ENCODE measurements at regions not wholly inside any gene's neighbourhood (a gene's known extent, or its start where the extent isn't known, plus 50 kb on each side); places are given as distances from the start of the nearest gene placed in this dataset.

GRCh38 chr6:140594806-140595128 is 1220.3 kb upstream of the CITED2 start:
- DNase-seq (ENCODE audit: low spot score), result no peak

- no peak for DNase-seq (ENCODE audit: low spot score)
These were observed 1218.4 kb upstream of the CITED2 start for GRCh38 chr6:140592877-140593276.

- DNase-seq (ENCODE audit: low spot score), result no peak
These were observed 1216.2 kb upstream of the CITED2 start for GRCh38 chr6:140590641-140591040.

DNA sequence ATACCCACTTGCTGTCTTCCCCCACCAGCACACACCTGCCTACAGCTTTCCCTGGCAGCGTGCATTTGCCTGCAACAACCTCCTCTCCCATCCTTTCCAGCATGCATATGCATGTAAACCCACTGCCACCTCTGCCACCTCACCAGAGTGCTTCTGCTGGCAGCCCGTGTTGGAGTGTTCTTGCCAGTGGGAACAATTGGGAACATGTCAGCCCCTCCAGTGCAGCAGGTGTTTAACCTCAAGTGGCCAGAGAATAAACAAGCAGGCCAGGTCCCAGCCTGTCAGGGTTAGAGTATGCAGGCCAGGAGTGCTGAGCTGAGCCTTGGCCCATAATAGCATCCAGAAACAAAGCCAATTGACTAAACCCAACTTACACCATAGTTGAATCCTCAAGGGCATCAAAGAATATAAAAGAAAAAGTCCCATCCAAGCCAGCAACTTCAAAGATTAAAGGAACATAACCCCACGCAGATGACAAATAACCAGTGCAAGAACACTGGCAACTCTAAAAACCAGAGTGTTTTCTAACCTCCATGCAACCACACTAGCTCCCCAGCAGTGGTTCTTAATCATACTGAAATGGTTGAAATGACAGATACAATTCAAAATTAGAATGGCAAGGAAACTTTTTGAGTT is 1212.1 kb upstream of the CITED2 start:
- DNase-seq (ENCODE audit: low spot score), result no peak

DNA sequence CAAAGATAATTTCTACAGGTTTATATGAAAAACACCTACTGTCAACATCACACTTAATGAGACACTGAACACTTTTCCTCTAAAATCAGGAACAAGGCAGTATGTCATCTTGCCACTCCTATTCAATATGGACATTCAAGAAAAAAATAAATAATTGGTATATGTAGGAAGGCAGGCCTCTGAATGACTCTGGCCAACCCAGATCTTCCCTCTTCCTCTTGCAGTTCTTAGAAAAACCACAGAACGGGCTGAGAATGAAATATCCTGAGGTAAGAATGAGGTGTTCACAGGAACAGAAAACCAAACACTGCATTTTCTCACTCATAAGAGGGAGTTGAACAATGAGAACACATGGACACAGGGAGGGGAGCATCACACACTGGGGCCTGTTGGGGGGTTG is 1207.2 kb upstream of the CITED2 start:
- DNase-seq (ENCODE audit: low spot score), result no peak

DNA sequence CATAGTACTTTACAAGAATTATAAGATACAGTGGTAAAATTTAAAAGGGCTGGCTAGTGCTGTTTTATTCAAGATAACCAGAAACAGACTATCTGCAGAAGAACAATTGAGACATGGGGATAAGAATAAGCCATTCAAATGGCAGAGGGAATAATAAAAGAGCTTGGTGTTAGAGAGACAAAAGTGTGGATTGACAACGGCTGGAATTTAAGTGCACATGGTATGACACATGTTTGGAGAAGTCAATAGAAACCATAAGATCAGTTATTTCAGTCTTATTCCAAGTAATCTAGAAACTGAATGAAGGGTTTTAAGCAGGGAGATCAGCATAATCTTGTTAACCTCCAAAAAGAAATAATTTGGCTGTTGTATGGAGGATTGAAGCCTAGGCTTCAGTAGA is 1205.5 kb upstream of the CITED2 start:
- no peak for DNase-seq (ENCODE audit: low spot score)

- DNase-seq (ENCODE audit: low spot score), result no peak
These were observed 1201.6 kb upstream of the CITED2 start for GRCh38 chr6:140576004-140576555.

DNA sequence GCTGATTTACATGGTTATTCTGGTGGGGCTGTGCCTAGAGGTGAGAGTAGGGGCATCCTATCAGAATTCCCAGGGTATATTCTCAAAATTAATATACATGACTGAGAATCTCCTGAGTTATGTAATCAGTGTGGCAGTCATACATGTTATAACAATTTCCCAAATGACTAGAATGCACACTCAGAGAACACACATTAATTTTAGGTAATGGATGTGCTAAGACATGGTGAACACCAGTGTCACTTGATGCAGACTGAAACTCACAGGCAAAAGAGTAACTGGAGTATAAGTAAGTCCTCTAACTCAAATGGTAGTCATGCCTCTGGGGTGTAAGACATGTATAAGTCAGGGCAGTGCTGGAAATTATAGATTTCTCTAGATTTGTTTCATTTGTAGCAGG is 1198.4 kb upstream of the CITED2 start:
- no peak for DNase-seq (ENCODE audit: low spot score)

- peak; percentile 17 for DNase-seq (ENCODE audit: low spot score)
These were observed 1197.7 kb upstream of the CITED2 start for GRCh38 chr6:140572129-140572528.

DNA sequence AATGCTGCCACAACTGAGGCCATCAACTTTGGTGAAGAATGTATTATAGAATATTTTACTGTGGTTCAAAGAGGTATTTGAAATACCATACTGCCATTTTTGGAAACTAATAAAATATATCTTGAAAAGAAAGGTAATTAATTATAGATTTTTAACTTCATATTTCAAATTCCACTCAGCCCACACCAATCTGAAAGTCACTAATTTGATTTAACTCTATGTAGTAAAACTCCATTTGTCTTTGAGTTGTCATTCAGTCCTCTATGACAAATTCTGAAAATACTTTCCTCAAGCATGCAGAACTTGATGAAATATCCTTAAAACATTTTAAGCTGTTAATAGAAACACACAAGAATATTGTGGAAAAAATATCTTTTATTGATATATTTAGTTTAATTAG is 1196.7 kb upstream of the CITED2 start:
- DNase-seq (ENCODE audit: low spot score), result no peak

GRCh38 chr6:140567466-140567865 is 1193.0 kb upstream of the CITED2 start:
- no peak for DNase-seq (ENCODE audit: low spot score)

- peak; percentile 14 for DNase-seq (ENCODE audit: low spot score)
These were observed 1192.4 kb upstream of the CITED2 start for GRCh38 chr6:140566781-140567277.

DNA sequence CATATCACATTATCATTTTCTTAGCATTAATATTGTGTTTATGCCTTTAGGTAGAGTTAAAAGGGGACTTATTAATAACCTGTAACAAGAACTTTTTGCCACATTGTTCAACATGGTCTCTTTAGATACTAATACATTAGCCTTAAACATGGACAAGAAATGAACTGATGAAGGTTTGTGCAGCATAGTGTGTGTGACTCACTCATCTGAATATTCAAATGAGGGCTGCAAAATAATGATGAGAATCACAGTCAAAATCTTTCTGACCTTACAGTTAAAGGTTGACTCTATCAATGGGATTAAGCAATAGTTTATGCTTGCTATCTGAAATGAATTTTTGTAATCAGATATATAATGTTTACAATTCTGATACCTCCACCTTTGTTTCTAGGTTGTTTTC is 1189.3 kb upstream of the CITED2 start:
- no peak for DNase-seq (ENCODE audit: low spot score)

GRCh38 chr6:140561701-140562100 is 1187.3 kb upstream of the CITED2 start:
- DNase-seq (ENCODE audit: low spot score), result no peak

DNA sequence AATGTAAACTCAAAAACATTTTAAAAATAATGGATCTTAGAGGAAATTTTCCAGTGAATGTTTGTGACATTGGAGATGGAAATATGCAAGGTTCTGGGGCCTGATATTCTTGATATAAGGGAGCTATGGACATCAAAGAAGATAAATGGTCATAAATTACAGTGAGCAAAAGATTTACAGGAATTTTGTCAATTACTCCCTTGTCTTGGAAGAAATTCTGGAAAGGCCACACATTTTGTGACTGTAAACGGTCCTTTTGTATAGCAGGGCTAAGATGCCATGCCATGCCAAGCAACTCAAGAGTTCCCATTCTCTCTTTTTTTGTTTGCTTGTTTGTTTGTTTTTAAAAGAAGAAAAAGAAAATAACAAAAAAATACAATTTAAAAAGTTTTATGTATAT is 1186.2 kb upstream of the CITED2 start:
- DNase-seq (ENCODE audit: low spot score), result no peak

GRCh38 chr6:140559458-140559857 is 1185.0 kb upstream of the CITED2 start:
- DNase-seq (ENCODE audit: low spot score), result no peak

DNA sequence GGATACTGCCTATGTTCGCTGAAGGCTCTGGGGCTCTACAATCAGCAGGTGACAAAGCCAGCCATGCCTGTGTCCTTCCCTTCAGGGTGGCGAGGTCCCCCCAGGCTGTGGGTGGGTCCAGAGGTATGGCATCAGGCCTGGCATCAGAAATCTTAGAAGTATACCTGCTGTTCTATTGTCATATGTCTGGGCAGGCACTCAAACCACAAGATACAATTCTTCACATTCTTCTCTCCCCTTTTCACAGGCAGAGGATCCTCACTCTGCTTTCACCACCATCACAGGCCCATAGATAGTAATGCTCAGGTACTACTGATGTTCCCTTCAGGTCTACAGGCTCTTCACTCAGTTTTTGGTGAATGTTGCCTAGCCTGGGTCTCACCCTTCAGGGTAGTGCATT is 1180.0 kb upstream of the CITED2 start:
- DNase-seq (ENCODE audit: low spot score), result no peak

DNA sequence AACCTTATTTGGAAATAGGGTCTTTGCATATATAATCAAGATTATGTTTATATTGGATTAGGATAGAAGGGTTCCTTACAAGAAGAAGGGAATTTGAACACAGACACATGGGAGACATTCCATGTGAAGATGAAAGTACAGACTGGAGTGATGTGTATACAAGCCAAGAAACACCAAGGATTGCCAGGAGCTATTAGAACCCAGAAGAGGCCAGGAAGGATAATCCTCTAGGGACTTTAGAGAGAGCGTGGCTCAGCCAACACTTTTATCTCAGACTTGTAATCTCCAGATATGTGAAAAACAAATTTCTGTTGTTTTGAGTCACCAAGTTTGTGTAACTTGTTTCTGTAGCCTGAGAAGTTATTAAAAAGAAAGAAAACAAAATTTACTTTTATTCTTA is 1173.9 kb upstream of the CITED2 start:
- no peak for DNase-seq (ENCODE audit: low spot score)

- no peak for DNase-seq (ENCODE audit: low spot score)
These were observed 1172.2 kb upstream of the CITED2 start for GRCh38 chr6:140546640-140547039.

DNA sequence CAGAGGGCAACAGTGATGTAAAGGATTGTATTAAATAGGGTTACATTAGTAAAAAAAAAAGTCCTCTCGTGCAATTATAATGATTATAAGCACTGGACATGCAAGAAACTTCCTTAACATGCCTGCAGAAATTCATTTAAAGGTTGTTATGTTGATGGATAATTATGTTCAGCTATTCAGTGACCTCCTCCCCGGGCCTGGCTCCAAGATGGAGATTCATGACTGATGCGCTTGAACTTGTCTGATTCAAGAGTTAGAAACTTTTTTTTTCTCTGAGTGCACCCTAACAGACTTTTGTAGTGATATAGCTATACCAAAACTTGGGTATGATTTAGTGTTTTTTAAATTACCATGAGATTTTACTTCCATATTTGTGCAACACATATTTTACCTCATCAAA is 1170.0 kb upstream of the CITED2 start:
- no peak for DNase-seq (ENCODE audit: low spot score)

DNA sequence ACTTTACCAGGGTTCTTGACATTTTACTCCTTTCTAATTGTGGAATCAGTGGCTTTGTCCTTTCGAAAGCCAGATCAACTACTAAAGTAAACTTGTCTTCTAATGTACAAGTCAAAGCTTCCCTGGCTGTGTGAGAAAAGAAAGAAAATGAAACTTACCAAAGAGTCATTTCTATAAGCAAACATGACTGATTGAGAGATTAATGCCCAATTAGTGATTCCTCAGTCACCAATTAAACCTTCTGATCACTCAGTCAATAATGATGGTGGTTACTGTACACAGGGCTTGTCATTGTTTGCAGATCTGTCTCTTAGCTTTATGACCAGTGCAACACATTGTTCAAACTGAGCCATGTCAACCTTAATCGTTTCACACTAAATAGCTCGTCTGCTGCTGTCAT is 1168.4 kb upstream of the CITED2 start:
- DNase-seq (ENCODE audit: low spot score), result no peak

DNA sequence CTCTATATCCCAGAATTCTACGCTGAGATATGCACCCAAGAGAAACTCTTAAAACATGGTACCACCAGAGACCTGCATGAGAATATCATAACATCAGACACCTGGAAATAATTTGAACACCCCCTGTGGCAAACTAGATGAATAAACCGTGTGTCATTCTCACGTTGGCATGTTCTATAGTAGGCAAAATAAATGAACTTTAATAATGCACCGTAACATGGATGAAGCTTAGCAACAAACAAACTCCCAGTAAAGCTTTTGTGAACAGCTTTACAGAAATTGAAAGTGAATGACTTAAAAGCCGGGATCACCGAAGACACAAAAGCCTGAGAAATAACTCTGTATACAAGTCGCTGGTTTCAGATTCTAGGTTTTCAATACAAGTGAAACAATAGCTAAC is 1166.8 kb upstream of the CITED2 start:
- DNase-seq (ENCODE audit: low spot score), result no peak

DNA sequence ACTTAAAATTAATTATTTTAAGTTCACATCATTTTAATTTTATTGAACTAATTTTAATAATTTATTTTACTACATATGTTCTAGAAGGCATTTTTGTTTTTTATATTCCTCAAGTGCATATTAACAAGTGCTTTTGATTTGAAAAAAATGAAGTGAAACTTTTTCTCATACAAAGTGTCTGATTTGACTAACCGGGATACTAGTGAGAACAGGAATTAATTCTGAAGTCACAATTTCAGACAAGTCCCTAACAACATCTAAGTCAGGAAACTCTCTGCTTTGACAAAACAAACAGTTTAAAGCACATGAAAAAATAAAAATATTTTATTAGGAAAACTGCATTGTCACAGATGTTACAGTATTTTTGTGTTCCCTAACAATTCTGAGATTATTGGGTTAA is 1166.3 kb upstream of the CITED2 start:
- DNase-seq (ENCODE audit: low spot score), result no peak

DNA sequence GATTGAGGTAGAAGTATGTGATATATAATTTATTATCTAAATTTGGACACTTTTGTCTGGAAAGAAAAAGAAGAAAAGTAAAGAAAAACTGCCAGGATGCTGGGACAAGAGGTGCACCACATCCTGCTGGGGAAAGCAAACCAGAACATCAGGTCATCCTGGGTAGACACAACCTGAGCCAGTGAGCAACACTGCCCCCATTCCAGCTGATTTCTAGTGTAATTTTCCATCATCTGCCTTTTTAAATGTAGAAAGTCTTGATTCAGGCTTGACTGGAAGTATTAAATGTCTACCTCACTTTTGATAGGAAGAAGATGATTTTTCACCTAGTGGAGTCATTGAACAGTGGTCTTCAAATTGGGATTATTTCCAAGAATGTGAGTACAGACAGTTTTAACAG is 1164.5 kb upstream of the CITED2 start:
- no peak for DNase-seq (ENCODE audit: low spot score)
